Fibroblast of lung (primary cell): ENCODE measurements at regions not wholly inside any gene's neighbourhood (a gene's known extent, or its start where the extent isn't known, plus 50 kb on each side); places are given as distances from the start of the nearest gene placed in this dataset.
"Not testable (repeated sequence)": the region's sequence is repeated elsewhere in the genome, so short reads cannot be mapped to it uniquely, and the experiment has no call there.

Experiments
- DNase-seq, 2 donors: peaks; one replicate each; pipeline versions ENCODE4 v3.0.0 to v3.0.0-alpha.2; 2010; ENCODE audit warnings: low read depth in 2 of 2
- H2AFZ ChIP-seq: 2 replicates; pipeline ENCODE4 v1.5.1; 2012; ENCODE audit warnings: low read length, control low read depth, inconsistent platforms
- H3K27ac ChIP-seq: 2 replicates; pipeline ENCODE4 v1.5.1; 2011; ENCODE audit warnings: low read length, control low read depth; ENCODE audit not compliant: insufficient read depth
- H3K27me3 ChIP-seq: 2 replicates; pipeline ENCODE4 v1.5.1; 2011; ENCODE audit warnings: mild to moderate bottlenecking, low read length; ENCODE audit not compliant: control insufficient read depth, insufficient read depth
- H3K36me3 ChIP-seq: 2 replicates; pipeline ENCODE4 v1.5.1; 2011; ENCODE audit warnings: low read length; ENCODE audit not compliant: control insufficient read depth, insufficient read depth
- H3K4me1 ChIP-seq: 2 replicates; pipeline ENCODE4 v1.5.1; 2011; ENCODE audit warnings: low read length; ENCODE audit not compliant: control insufficient read depth, insufficient read depth; ENCODE audit errors: extremely low read depth
- H3K4me2 ChIP-seq: 2 replicates; pipeline ENCODE4 v1.5.1; 2011; ENCODE audit warnings: low read length, control low read depth; ENCODE audit not compliant: insufficient read depth; ENCODE audit errors: extremely low read depth
- H3K4me3 ChIP-seq, 4 experiments: fragments of 200-600 bp in 1 of 4; sonication (generic) in 1 of 4; replicated peaks in 1 of 4; 2 replicates each; pipeline ENCODE4 v1.5.1; 2011 to 2016; ENCODE audit warnings: low read length in 4 of 4, low read depth in 3 of 4, mild to moderate bottlenecking in 3 of 4, control low read depth in 2 of 4, inconsistent platforms in 1 of 4, mixed read lengths in 1 of 4; ENCODE audit not compliant: insufficient read depth in 1 of 4; ENCODE audit errors: control extremely low read depth in 1 of 4
- H3K79me2 ChIP-seq: 2 replicates; pipeline ENCODE4 v1.5.1; 2012; ENCODE audit warnings: mild to moderate bottlenecking, low read length, inconsistent platforms; ENCODE audit not compliant: control insufficient read depth, insufficient read depth
- H3K9ac ChIP-seq: 2 replicates; pipeline ENCODE4 v1.5.1; 2011; ENCODE audit warnings: mild to moderate bottlenecking, low read length, control low read depth; ENCODE audit not compliant: insufficient read depth
- H3K9me3 ChIP-seq: 2 replicates; pipeline ENCODE4 v1.5.1; 2012; ENCODE audit warnings: low read depth, low read length; ENCODE audit not compliant: control insufficient read depth, insufficient read depth
- H4K20me1 ChIP-seq: 2 replicates; pipeline ENCODE4 v1.5.1; 2011; ENCODE audit warnings: low read length; ENCODE audit not compliant: control insufficient read depth, insufficient read depth; ENCODE audit errors: extremely low read depth
- CTCF ChIP-seq, 2 donors: IDR thresholded peaks in 1 of 2; conservative IDR thresholded peaks in 1 of 2; 1 replicate in 1 of 2; 2 replicates in 1 of 2; pipeline ENCODE4 v1.5.1; 2011 to 2012; ENCODE audit warnings: low read length in 2 of 2, control low read depth in 1 of 2, inconsistent platforms in 1 of 2, low read depth in 1 of 2, mild to moderate bottlenecking in 1 of 2
- EZH2 ChIP-seq: IDR thresholded peaks from 2 replicates; pipeline ENCODE4 v1.5.1; 2012; ENCODE audit warnings: low read length, control low read depth, mild to moderate bottlenecking; ENCODE audit errors: missing control alignments

DNA sequence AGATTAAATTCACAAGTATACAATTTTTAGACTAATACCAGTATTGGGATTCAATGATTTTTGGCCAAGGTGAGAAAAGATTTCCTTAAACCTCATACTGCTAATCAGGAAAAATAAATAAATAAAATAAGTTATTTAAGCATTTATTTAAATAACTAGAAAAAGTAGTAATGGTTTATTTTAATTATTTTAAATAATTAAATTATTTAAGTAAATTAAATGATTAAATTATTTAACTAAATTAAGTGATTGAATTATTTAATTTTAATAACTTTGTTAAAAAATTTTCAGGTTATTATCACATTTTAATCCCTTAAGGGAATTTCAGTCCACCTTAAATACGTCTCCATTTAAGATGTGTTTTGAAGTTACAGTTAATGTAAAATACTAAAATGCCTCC, 1831.5 kb upstream of the MIR17HG start:
- TF ChIP-seq CTCF (conservative IDR thresholded peaks at IDR 0.05 in 1 of 2, IDR thresholded peaks at IDR 0.05 in 1 of 2; ENCODE audit: low read depth in 1 of 2, low read length in 2 of 2) (no peak), EZH2 (no peak)
- Histone ChIP-seq H3K36me3 (no peaks in the 10 kb centered on the region), H4K20me1 (no peaks in the 10 kb centered on the region), H3K9ac (no peak overlapping the region), H3K4me1 (no peaks in the 10 kb centered on the region), H3K9me3 (no peaks in the 10 kb centered on the region), H3K27me3 (no peaks in the 10 kb centered on the region), H3K4me2 (no peak overlapping the region), H3K27ac (no peak overlapping the region), H3K79me2 (no peaks in the 10 kb centered on the region), H2AFZ (no peak overlapping the region), H3K4me3 (no peak overlapping the region)
- no peak for DNase-seq

DNA sequence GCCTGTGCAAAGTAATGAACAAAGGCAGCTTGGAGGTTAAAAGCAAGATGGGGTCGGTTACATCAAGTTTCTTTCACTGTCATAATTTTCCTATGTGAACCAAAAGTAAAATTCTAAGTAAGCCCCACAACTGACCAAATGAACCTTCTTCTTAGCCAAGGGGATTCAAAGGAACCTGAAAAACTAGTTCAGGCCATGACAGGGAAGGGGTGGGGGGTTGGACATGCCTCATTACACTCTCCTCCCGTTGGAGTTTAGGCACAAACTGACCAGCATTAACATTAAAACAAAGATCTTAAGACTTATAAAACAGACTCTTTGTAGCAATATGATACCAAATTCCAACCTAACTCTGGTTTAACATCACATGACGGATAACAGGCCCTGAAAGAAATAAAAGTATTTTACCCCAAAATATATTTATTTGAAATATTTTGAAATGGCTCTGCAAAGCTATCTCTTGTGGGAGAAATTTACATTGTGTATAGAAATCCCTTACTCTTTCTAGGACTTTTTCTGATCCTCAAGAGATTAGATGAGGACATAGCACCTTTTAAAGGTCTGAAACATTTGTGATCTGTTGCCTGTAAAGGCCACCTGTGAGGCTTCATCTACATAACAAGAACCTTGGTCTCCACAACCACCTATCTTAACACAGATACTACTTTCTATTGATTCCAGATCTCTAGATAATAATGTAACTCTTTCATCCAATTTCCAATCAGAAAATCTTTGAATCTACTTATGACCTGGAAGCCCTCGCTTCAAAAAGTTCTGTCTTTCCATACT, 1829.0 kb upstream of the MIR17HG start:
- no peak for DNase-seq

DNA sequence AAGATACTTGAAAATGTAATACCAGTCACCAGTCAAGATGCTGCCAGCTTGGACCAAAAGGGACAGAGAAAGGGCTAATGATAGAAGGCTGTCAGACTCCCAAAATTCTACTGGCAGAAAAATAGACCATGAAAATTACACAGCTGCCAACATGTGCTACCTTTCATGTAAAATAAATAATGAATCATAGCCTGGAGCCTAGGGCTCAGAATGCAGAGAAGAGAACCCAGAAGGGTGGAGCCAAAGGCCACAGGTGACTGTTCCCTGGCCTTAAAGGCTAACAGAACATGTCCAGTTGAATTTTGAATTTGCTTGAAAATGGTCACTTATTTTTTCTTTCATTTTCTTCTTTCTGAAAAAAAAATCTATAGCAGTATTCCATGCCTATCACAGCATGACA, 1827.0 kb upstream of the MIR17HG start:
- H4K20me1 ChIP-seq = no peaks in the 10 kb centered on the region
- no peak for DNase-seq
- TF ChIP-seq EZH2 (no peak), CTCF (conservative IDR thresholded peaks at IDR 0.05 in 1 of 2, IDR thresholded peaks at IDR 0.05 in 1 of 2; ENCODE audit: low read depth in 1 of 2, low read length in 2 of 2) (no peak)
- no peaks in the 10 kb centered on the region for H3K9me3 ChIP-seq
- no peaks in the 10 kb centered on the region for H3K79me2 ChIP-seq
- H3K4me2 ChIP-seq = no peak overlapping the region
- no peak overlapping the region for H3K4me3 ChIP-seq
- no peak overlapping the region for H3K9ac ChIP-seq
- no peak overlapping the region for H3K27ac ChIP-seq
- no peaks in the 10 kb centered on the region for H3K36me3 ChIP-seq
- H2AFZ ChIP-seq = no peak overlapping the region
- no peaks in the 10 kb centered on the region for H3K27me3 ChIP-seq
- no peaks in the 10 kb centered on the region for H3K4me1 ChIP-seq

More for the DNA sequence above, 1829.0 kb upstream of the MIR17HG start:
- H3K4me1 ChIP-seq = no peaks in the 10 kb centered on the region
- H3K4me3 ChIP-seq = no peak overlapping the region
- no peaks in the 10 kb centered on the region for H3K79me2 ChIP-seq
- TF ChIP-seq EZH2 = no peak
- no peak for TF ChIP-seq CTCF (conservative IDR thresholded peaks at IDR 0.05 in 1 of 2, IDR thresholded peaks at IDR 0.05 in 1 of 2; ENCODE audit: low read depth in 1 of 2, low read length in 2 of 2)
- no peaks in the 10 kb centered on the region for H3K9me3 ChIP-seq
- H2AFZ ChIP-seq = no peak overlapping the region
- H4K20me1 ChIP-seq = no peaks in the 10 kb centered on the region
- no peaks in the 10 kb centered on the region for H3K36me3 ChIP-seq
- H3K9ac ChIP-seq = no peak overlapping the region
- no peak overlapping the region for H3K4me2 ChIP-seq
- H3K27ac ChIP-seq = no peak overlapping the region
- H3K27me3 ChIP-seq = no peaks in the 10 kb centered on the region

- H3K79me2 ChIP-seq, H2AFZ ChIP-seq, H3K9ac ChIP-seq, DNase-seq, H3K27me3 ChIP-seq, H3K4me2 ChIP-seq, H3K9me3 ChIP-seq, H3K4me1 ChIP-seq, H3K4me3 ChIP-seq, H3K36me3 ChIP-seq, H4K20me1 ChIP-seq, H3K27ac ChIP-seq: not testable (repeated sequence)
Observed at GRCh38 chr13:89521672-89522071, 1825.8 kb upstream of the MIR17HG start.
